GM23248 (cell line): ENCODE measurements at regions not wholly inside any gene's neighbourhood (a gene's known extent, or its start where the extent isn't known, plus 50 kb on each side); places are given as distances from the start of the nearest gene placed in this dataset.
"Not testable (repeated sequence)": the region's sequence is repeated elsewhere in the genome, so short reads cannot be mapped to it uniquely, and the experiment has no call there.

ENCODE experiments used
- DNase-seq: peaks from one replicate; pipeline ENCODE4 v3.0.0-alpha.2; 2015
- H2AFZ ChIP-seq: fragments of 200-600 bp; sonication (generic); 2 replicates; pipeline ENCODE4 v1.6.1; 2016; ENCODE audit warnings: antibody characterized with exemption
- H3F3A ChIP-seq: fragments of 200-600 bp; sonication (generic); 2 replicates; pipeline ENCODE4 v1.6.1; 2016; ENCODE audit warnings: mild to moderate bottlenecking, antibody characterized with exemption, mixed run types; ENCODE audit not compliant: insufficient read depth
- H3K27ac ChIP-seq: fragments of 200-600 bp; sonication (generic); 2 replicates; pipeline ENCODE4 v1.5.1; 2016; ENCODE audit warnings: mild to moderate bottlenecking
- H3K27me3 ChIP-seq: fragments of 200-600 bp; sonication (generic); replicated peaks from 2 replicates; pipeline ENCODE4 v1.6.1; 2016; ENCODE audit warnings: mild to moderate bottlenecking; ENCODE audit not compliant: insufficient read depth
- H3K36me3 ChIP-seq: fragments of 200-600 bp; sonication (generic); 2 replicates; pipeline ENCODE4 v1.6.1; 2016; ENCODE audit warnings: low read depth, mild to moderate bottlenecking
- H3K4me1 ChIP-seq: fragments of 200-600 bp; sonication (generic); 2 replicates; pipeline ENCODE4 v1.6.1; 2016; ENCODE audit warnings: mild to moderate bottlenecking; ENCODE audit not compliant: insufficient read depth
- H3K4me2 ChIP-seq: fragments of 200-600 bp; sonication (generic); one replicate; pipeline ENCODE4 v1.6.1; 2016; ENCODE audit warnings: mild to moderate bottlenecking; ENCODE audit not compliant: unreplicated experiment
- H3K4me3 ChIP-seq: fragments of 200-600 bp; sonication (generic); 2 replicates; pipeline ENCODE4 v1.5.1; 2016; ENCODE audit warnings: mild to moderate bottlenecking
- H3K79me2 ChIP-seq: fragments of 200-600 bp; sonication (generic); 2 replicates; pipeline ENCODE4 v1.6.1; 2016; ENCODE audit warnings: mild to moderate bottlenecking; ENCODE audit not compliant: insufficient read depth
- H3K9ac ChIP-seq: fragments of 200-600 bp; sonication (generic); 2 replicates; pipeline ENCODE4 v1.6.1; 2016; ENCODE audit warnings: mild to moderate bottlenecking
- H3K9me2 ChIP-seq: fragments of 200-600 bp; sonication (generic); 2 replicates; pipeline ENCODE4 v1.6.1; 2016; ENCODE audit warnings: mixed run types, mild to moderate bottlenecking, moderate library complexity; ENCODE audit not compliant: insufficient read depth
- H3K9me3 ChIP-seq: fragments of 200-600 bp; sonication (generic); one replicate; pipeline ENCODE4 v1.6.1; 2017; ENCODE audit warnings: low read depth
- H4K20me1 ChIP-seq: fragments of 200-600 bp; sonication (generic); 2 replicates; pipeline ENCODE4 v1.6.0; 2016; ENCODE audit not compliant: insufficient read depth
- EZH2 ChIP-seq: fragments of 200-600 bp; sonication (generic); IDR thresholded peaks from 2 replicates; pipeline ENCODE4 v1.6.1; 2018; ENCODE audit warnings: antibody characterized with exemption, mild to moderate bottlenecking; ENCODE audit not compliant: insufficient read depth, poor library complexity, severe bottlenecking
- EZH2phosphoT487 ChIP-seq: fragments of 200-600 bp; sonication (generic); IDR thresholded peaks from 2 replicates; pipeline ENCODE4 v1.6.1; 2018; ENCODE audit warnings: antibody characterized with exemption, moderate library complexity, mild to moderate bottlenecking, low read depth; ENCODE audit not compliant: insufficient read depth
- WGBS, 2 experiments: methylation state at CpG; one replicate each; pipeline ENCODE4 v1.1.6; 2015 to 2017; ENCODE audit warnings: low lambda C conversion rate in 2 of 2, low coverage in 1 of 2; ENCODE audit errors: missing lambda C conversion rate in 2 of 2; 5-methylcytosine and 5-hydroxymethylcytosine counted together
- in situ Hi-C: fragments of 300-500 bp; cut with MboI; formaldehyde crosslinking; loops from 2 replicates; pipeline ENCODE4 v1.15.0; 2020

- Histone ChIP-seq H3K9me3 (no peaks in the 10 kb centered on the region), H3F3A (peaks cover 22% of the 10 kb centered on the region), H3K4me3 (no peak overlapping the region), H2AFZ (peak overlapping the region; percentile 65), H3K79me2 (0 out of 2 replicates have a peak, but pooled peaks cover 6% of the 10 kb centered on the region), H3K4me1 (peaks cover 48% of the 10 kb centered on the region), H3K27ac (peak overlapping the region; percentile 12; the same call in 1 of the 2 replicates), H3K27me3 (no peaks in the 10 kb centered on the region), H3K9me2 (no peaks in the 10 kb centered on the region), H3K36me3 (no peaks in the 10 kb centered on the region), H3K9ac (no peak overlapping the region), H3K4me2 (peak overlapping the region; percentile 23), H4K20me1 (no peaks in the 10 kb centered on the region)
- DNase-seq = peak; percentile 50
- 58 to 71% methylated on average over 7 of the region's 7 CpGs for WGBS, 2 experiments
- in situ Hi-C loops = no loop called here
- TF ChIP-seq EZH2phosphoT487 (no peak), EZH2 (no peak)
Measured at GRCh38 chr5:39526914-39527477, 102.2 kb upstream of the DAB2 start.

- WGBS, 2 experiments = 87 to 93% methylated on average over 7 of the region's 7 CpGs
Measured at GRCh38 chr5:39525781-39526180, 101.0 kb upstream of the DAB2 start.

DNA sequence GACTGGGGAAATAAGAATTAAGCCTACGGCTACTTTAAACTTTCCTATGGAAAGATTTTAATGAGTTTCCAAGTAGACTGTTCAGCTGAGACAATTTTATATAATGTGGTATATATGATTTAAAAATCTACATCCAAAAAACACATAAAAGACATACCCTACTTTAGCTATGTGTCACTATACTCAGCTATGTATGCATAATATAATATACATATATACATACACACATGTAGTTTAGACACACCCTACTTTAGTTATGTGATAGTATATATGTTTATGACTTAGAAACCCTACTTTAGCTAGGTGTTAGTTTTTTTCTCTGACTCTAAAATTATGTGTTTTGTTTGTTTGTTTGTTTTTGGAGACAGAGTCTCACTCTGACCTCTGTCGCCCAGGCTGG lies 100.5 kb upstream of the DAB2 start:
- no peaks in the 10 kb centered on the region for H4K20me1 ChIP-seq
- H3K36me3 ChIP-seq = no peaks in the 10 kb centered on the region
- H3K27me3 ChIP-seq = no peaks in the 10 kb centered on the region
- no peak overlapping the region for H3K9ac ChIP-seq
- no peak for DNase-seq
- H3K4me2 ChIP-seq = no peak overlapping the region
- no peak overlapping the region for H2AFZ ChIP-seq
- H3K27ac ChIP-seq = peak overlapping the region; percentile 68; the same call in 1 of the 2 replicates
- H3K79me2 ChIP-seq = 0 out of 2 replicates have a peak, but pooled peaks cover 6% of the 10 kb centered on the region
- peaks cover 60% of the 10 kb centered on the region for H3K4me1 ChIP-seq
- WGBS, 2 experiments = 94 to 100% methylated on average over 2 of the region's 2 CpGs
- peaks cover 36% of the 10 kb centered on the region for H3F3A ChIP-seq
- H3K9me3 ChIP-seq = no peaks in the 10 kb centered on the region
- no peak overlapping the region for H3K4me3 ChIP-seq
- in situ Hi-C loops = no loop called here
- TF ChIP-seq EZH2 = no peak
- TF ChIP-seq EZH2phosphoT487 = no peak
- H3K9me2 ChIP-seq = no peaks in the 10 kb centered on the region

More at GRCh38 chr5:39525781-39526180, 101.0 kb upstream of the DAB2 start:
- H3K79me2 ChIP-seq, H3K4me2 ChIP-seq, H3K9me2 ChIP-seq, H3K36me3 ChIP-seq, H3K27me3 ChIP-seq, H2AFZ ChIP-seq, H4K20me1 ChIP-seq, H3K9ac ChIP-seq, H3K4me3 ChIP-seq, H3K9me3 ChIP-seq, DNase-seq, in situ Hi-C loops, H3K27ac ChIP-seq: not testable (repeated sequence)
- Histone ChIP-seq H3F3A (peaks cover 30% of the 10 kb centered on the region), H3K4me1 (peaks cover 55% of the 10 kb centered on the region)

GRCh38 chr5:39523821-39524220 lies 99.0 kb upstream of the DAB2 start:
- Histone ChIP-seq H3F3A (peaks cover 48% of the 10 kb centered on the region), H3K27me3 (no peaks in the 10 kb centered on the region), H3K9ac (peak overlapping the region; percentile 19; the same call in 1 of the 2 replicates), H3K36me3 (no peaks in the 10 kb centered on the region), H3K9me2 (no peaks in the 10 kb centered on the region), H2AFZ (0 out of 2 replicates have a peak overlapping the region, but pooled peaks have one; percentile 6), H3K79me2 (0 out of 2 replicates have a peak, but pooled peaks cover 6% of the 10 kb centered on the region), H3K4me3 (peak overlapping the region; percentile 31), H3K4me2 (peak overlapping the region; percentile 52), H3K4me1 (peaks cover 74% of the 10 kb centered on the region), H3K27ac (peak overlapping the region; percentile 68), H3K9me3 (no peaks in the 10 kb centered on the region), H4K20me1 (no peaks in the 10 kb centered on the region)
- peak; percentile 85 for DNase-seq
- TF ChIP-seq EZH2phosphoT487 = no peak
- no peak for TF ChIP-seq EZH2
- in situ Hi-C loops = no loop called here
- 68 to 71% methylated on average over 4 of the region's 4 CpGs for WGBS, 2 experiments
